ENCODE measurements at regions not wholly inside any gene's neighbourhood (a gene's known extent, or its start where the extent isn't known, plus 50 kb on each side); places are given as distances from the start of the nearest gene placed in this dataset.

GRCh38 chr16:6910301-6910700 is 422.3 kb upstream of the RBFOX1 start:
- no CpG with 5 or more reads among the region's 5 CpGs for WGBS (ENCODE audit: extremely low coverage, insufficient coverage, insufficient read length)

GRCh38 chr16:6905601-6906000 is 427.0 kb upstream of the RBFOX1 start:
- no peaks in the 10 kb centered on the region for H3K27me3 ChIP-seq (ENCODE audit: insufficient read depth, low read length)
- H3K4me1 ChIP-seq (ENCODE audit: control insufficient read depth in 1 of 2, insufficient read depth in 2 of 2, low read length in 2 of 2) = peaks cover 0 to 3% of the 10 kb centered on the region in 2 experiments
- no peak overlapping the region for H3K18ac ChIP-seq (ENCODE audit: low read length)
- H3K4me3 ChIP-seq (ENCODE audit: low read depth, low read length) = no peak overlapping the region
- WGBS (ENCODE audit: extremely low coverage, insufficient coverage, insufficient read length) = no CpG with 5 or more reads among the region's 3 CpGs
- no peak overlapping the region for H3K4me2 ChIP-seq (ENCODE audit: low read length)
- no peak overlapping the region for H3K4ac ChIP-seq (ENCODE audit: low read depth, low read length)
- H3K27ac ChIP-seq (ENCODE audit: low read depth, low read length) = no peak overlapping the region
- H2BK12ac ChIP-seq (ENCODE audit: low read length) = no peak overlapping the region
- H4K91ac ChIP-seq (ENCODE audit: low read depth, low read length) = no peak overlapping the region
- H2AFZ ChIP-seq (ENCODE audit: insufficient read depth, low read length, poor library complexity) = no peak overlapping the region
- no peaks in the 10 kb centered on the region for H3K79me2 ChIP-seq (ENCODE audit: control insufficient read depth, insufficient read depth, low read length, poor library complexity)
- no peak overlapping the region for H4K8ac ChIP-seq (ENCODE audit: low read depth, low read length)
- no peak overlapping the region for H2BK5ac ChIP-seq (ENCODE audit: low read depth, low read length, poor library complexity)
- H3K23ac ChIP-seq (ENCODE audit: low read length) = no peak overlapping the region
- no peak overlapping the region for H3K14ac ChIP-seq (ENCODE audit: low read length)
- no peaks in the 10 kb centered on the region for H3K36me3 ChIP-seq (ENCODE audit: control insufficient read depth in 1 of 2, insufficient read depth in 2 of 2, low read length in 2 of 2)
- no peaks in the 10 kb centered on the region for H3K79me1 ChIP-seq (ENCODE audit: low read length)
- H3K9me3 ChIP-seq (ENCODE audit: insufficient read depth, low read depth, low read length) = no peaks in the 10 kb centered on the region
- H4K12ac ChIP-seq (ENCODE audit: low read depth, low read length) = no peak overlapping the region
- H2BK120ac ChIP-seq (ENCODE audit: insufficient read depth, low read length, poor library complexity) = no peak overlapping the region
- H3K9ac ChIP-seq (ENCODE audit: low read length) = no peak overlapping the region
- no peak overlapping the region for H2AK5ac ChIP-seq (ENCODE audit: low read length)
- peak in 1 of 2 donors; percentile 61 for DNase-seq

More at GRCh38 chr16:6910301-6910700, 422.3 kb upstream of the RBFOX1 start:
- no peak for DNase-seq
- H2BK120ac ChIP-seq (ENCODE audit: insufficient read depth, low read length, poor library complexity) = no peak overlapping the region
- no peak overlapping the region for H3K4me2 ChIP-seq (ENCODE audit: low read length)
- H2AK5ac ChIP-seq (ENCODE audit: low read length) = no peak overlapping the region
- H3K9ac ChIP-seq (ENCODE audit: low read length) = no peak overlapping the region
- no peak overlapping the region for H2BK5ac ChIP-seq (ENCODE audit: low read depth, low read length, poor library complexity)
- H3K9me3 ChIP-seq (ENCODE audit: insufficient read depth, low read depth, low read length) = no peaks in the 10 kb centered on the region
- H3K27ac ChIP-seq (ENCODE audit: low read depth, low read length) = no peak overlapping the region
- peaks cover 2% of the 10 kb centered on the region for H3K79me1 ChIP-seq (ENCODE audit: low read length)
- no peak overlapping the region for H4K8ac ChIP-seq (ENCODE audit: low read depth, low read length)
- H2AFZ ChIP-seq (ENCODE audit: insufficient read depth, low read length, poor library complexity) = no peak overlapping the region
- no peaks in the 10 kb centered on the region for H3K27me3 ChIP-seq (ENCODE audit: insufficient read depth, low read length)
- H4K91ac ChIP-seq (ENCODE audit: low read depth, low read length) = no peak overlapping the region
- no peak overlapping the region for H3K18ac ChIP-seq (ENCODE audit: low read length)
- no peak overlapping the region for H3K14ac ChIP-seq (ENCODE audit: low read length)
- H3K36me3 ChIP-seq (ENCODE audit: control insufficient read depth in 1 of 2, insufficient read depth in 2 of 2, low read length in 2 of 2) = no peaks in the 10 kb centered on the region
- H3K23ac ChIP-seq (ENCODE audit: low read length) = no peak overlapping the region
- H4K12ac ChIP-seq (ENCODE audit: low read depth, low read length) = no peak overlapping the region
- H3K4me3 ChIP-seq (ENCODE audit: low read depth, low read length) = no peak overlapping the region
- H3K4me1 ChIP-seq (ENCODE audit: control insufficient read depth in 1 of 2, insufficient read depth in 2 of 2, low read length in 2 of 2) = peaks cover 0 to 9% of the 10 kb centered on the region in 2 experiments
- H2BK12ac ChIP-seq (ENCODE audit: low read length) = no peak overlapping the region
- no peak overlapping the region for H3K4ac ChIP-seq (ENCODE audit: low read depth, low read length)
- H3K79me2 ChIP-seq (ENCODE audit: control insufficient read depth, insufficient read depth, low read length, poor library complexity) = peaks cover 1% of the 10 kb centered on the region

- H3K4ac ChIP-seq (ENCODE audit: low read depth, low read length) = no peak overlapping the region
- H3K4me1 ChIP-seq (ENCODE audit: control insufficient read depth in 1 of 2, insufficient read depth in 2 of 2, low read length in 2 of 2) = peaks cover 0 to 3% of the 10 kb centered on the region in 2 experiments
- peak; percentile 20 to 63 for DNase-seq
- H2BK5ac ChIP-seq (ENCODE audit: low read depth, low read length, poor library complexity) = no peak overlapping the region
- H3K27ac ChIP-seq (ENCODE audit: low read depth, low read length) = no peak overlapping the region
- H4K8ac ChIP-seq (ENCODE audit: low read depth, low read length) = no peak overlapping the region
- no peak overlapping the region for H4K91ac ChIP-seq (ENCODE audit: low read depth, low read length)
- H3K79me1 ChIP-seq (ENCODE audit: low read length) = no peaks in the 10 kb centered on the region
- H2BK12ac ChIP-seq (ENCODE audit: low read length) = no peak overlapping the region
- H2AFZ ChIP-seq (ENCODE audit: insufficient read depth, low read length, poor library complexity) = no peak overlapping the region
- no peak overlapping the region for H2AK5ac ChIP-seq (ENCODE audit: low read length)
- no peak overlapping the region for H3K9ac ChIP-seq (ENCODE audit: low read length)
- H3K9me3 ChIP-seq (ENCODE audit: insufficient read depth, low read depth, low read length) = no peaks in the 10 kb centered on the region
- H3K36me3 ChIP-seq (ENCODE audit: control insufficient read depth in 1 of 2, insufficient read depth in 2 of 2, low read length in 2 of 2) = no peaks in the 10 kb centered on the region
- H3K14ac ChIP-seq (ENCODE audit: low read length) = no peak overlapping the region
- no peak overlapping the region for H2BK120ac ChIP-seq (ENCODE audit: insufficient read depth, low read length, poor library complexity)
- no peak overlapping the region for H3K4me3 ChIP-seq (ENCODE audit: low read depth, low read length)
- H3K18ac ChIP-seq (ENCODE audit: low read length) = no peak overlapping the region
- no peak overlapping the region for H3K4me2 ChIP-seq (ENCODE audit: low read length)
- H4K12ac ChIP-seq (ENCODE audit: low read depth, low read length) = no peak overlapping the region
- H3K79me2 ChIP-seq (ENCODE audit: control insufficient read depth, insufficient read depth, low read length, poor library complexity) = no peaks in the 10 kb centered on the region
- H3K23ac ChIP-seq (ENCODE audit: low read length) = no peak overlapping the region
- WGBS (ENCODE audit: extremely low coverage, insufficient coverage, insufficient read length) = no CpG with 5 or more reads among the region's 5 CpGs
- no peaks in the 10 kb centered on the region for H3K27me3 ChIP-seq (ENCODE audit: insufficient read depth, low read length)
These were observed 429.0 kb upstream of the RBFOX1 start for GRCh38 chr16:6903671-6904070.

GRCh38 chr16:6898896-6899295 is 433.7 kb upstream of the RBFOX1 start:
- Histone ChIP-seq H3K27ac (ENCODE audit: low read depth, low read length) (no peak overlapping the region), H2AFZ (ENCODE audit: insufficient read depth, low read length, poor library complexity) (no peak overlapping the region), H3K79me2 (ENCODE audit: control insufficient read depth, insufficient read depth, low read length, poor library complexity) (no peaks in the 10 kb centered on the region), H4K91ac (ENCODE audit: low read depth, low read length) (no peak overlapping the region), H3K4me3 (ENCODE audit: low read depth, low read length) (no peak overlapping the region), H2AK5ac (ENCODE audit: low read length) (no peak overlapping the region), H3K9me3 (ENCODE audit: insufficient read depth, low read depth, low read length) (no peaks in the 10 kb centered on the region), H3K9ac (ENCODE audit: low read length) (no peak overlapping the region), H4K8ac (ENCODE audit: low read depth, low read length) (no peak overlapping the region), H3K79me1 (ENCODE audit: low read length) (no peaks in the 10 kb centered on the region), H4K12ac (ENCODE audit: low read depth, low read length) (no peak overlapping the region), H2BK120ac (ENCODE audit: insufficient read depth, low read length, poor library complexity) (no peak overlapping the region), H3K18ac (ENCODE audit: low read length) (no peak overlapping the region), H2BK5ac (ENCODE audit: low read depth, low read length, poor library complexity) (no peak overlapping the region), H3K36me3 (ENCODE audit: control insufficient read depth in 1 of 2, insufficient read depth in 2 of 2, low read length in 2 of 2) (no peaks in the 10 kb centered on the region), H3K4me2 (ENCODE audit: low read length) (no peak overlapping the region), H3K23ac (ENCODE audit: low read length) (no peak overlapping the region), H3K4me1 (ENCODE audit: control insufficient read depth in 1 of 2, insufficient read depth in 2 of 2, low read length in 2 of 2) (peaks cover 0 to 5% of the 10 kb centered on the region in 2 experiments), H3K27me3 (ENCODE audit: insufficient read depth, low read length) (no peaks in the 10 kb centered on the region), H3K14ac (ENCODE audit: low read length) (no peak overlapping the region), H2BK12ac (ENCODE audit: low read length) (no peak overlapping the region), H3K4ac (ENCODE audit: low read depth, low read length) (no peak overlapping the region)
- WGBS (ENCODE audit: extremely low coverage, insufficient coverage, insufficient read length) = no CpG with 5 or more reads among the region's 10 CpGs
- no peak for DNase-seq
